Suprapubic skin (tissue), 4 donors: ENCODE measurements at regions not wholly inside any gene's neighbourhood (a gene's known extent, or its start where the extent isn't known, plus 50 kb on each side); places are given as distances from the start of the nearest gene placed in this dataset.

Experiments
- CTCF ChIP-seq, 2 donors: fragments of 200-600 bp in 1 of 2; fragments of 450-650 bp in 1 of 2; sonication (generic) in 1 of 2; IDR thresholded peaks; one replicate each; pipeline ENCODE4 v1.5.1; 2016 to 2019; ENCODE audit warnings: antibody characterized with exemption in 2 of 2, mild to moderate bottlenecking in 1 of 2, moderate library complexity in 1 of 2
- EP300 ChIP-seq: sonication (generic); formaldehyde crosslinking; IDR thresholded peaks from one replicate; pipeline ENCODE4 v1.6.1; 2017; ENCODE audit warnings: antibody characterized with exemption
- POLR2A ChIP-seq, 2 donors: fragments of 450-650 bp; IDR thresholded peaks; one replicate each; pipeline ENCODE4 v1.6.1; 2017; ENCODE audit warnings: antibody characterized with exemption in 2 of 2, mild to moderate bottlenecking in 2 of 2, moderate library complexity in 2 of 2
- POLR2AphosphoS5 ChIP-seq, 3 donors: sonication (generic); formaldehyde crosslinking; IDR thresholded peaks; one replicate each; pipeline ENCODE4 v1.6.1; 2017; ENCODE audit warnings: antibody characterized with exemption in 3 of 3

- TF ChIP-seq CTCF (IDR thresholded peaks at IDR 0.05) (no peak), POLR2AphosphoS5 (IDR thresholded peaks at IDR 0.05) (no peak), POLR2A (IDR thresholded peaks at IDR 0.05) (no peak), EP300 (no peak)
Observed at GRCh38 chr3:78134496-78134895, 1094.6 kb downstream of the ROBO2 start.
